ENCODE measurements at regions not wholly inside any gene's neighbourhood (a gene's known extent, or its start where the extent isn't known, plus 50 kb on each side); places are given as distances from the start of the nearest gene placed in this dataset.

DNA sequence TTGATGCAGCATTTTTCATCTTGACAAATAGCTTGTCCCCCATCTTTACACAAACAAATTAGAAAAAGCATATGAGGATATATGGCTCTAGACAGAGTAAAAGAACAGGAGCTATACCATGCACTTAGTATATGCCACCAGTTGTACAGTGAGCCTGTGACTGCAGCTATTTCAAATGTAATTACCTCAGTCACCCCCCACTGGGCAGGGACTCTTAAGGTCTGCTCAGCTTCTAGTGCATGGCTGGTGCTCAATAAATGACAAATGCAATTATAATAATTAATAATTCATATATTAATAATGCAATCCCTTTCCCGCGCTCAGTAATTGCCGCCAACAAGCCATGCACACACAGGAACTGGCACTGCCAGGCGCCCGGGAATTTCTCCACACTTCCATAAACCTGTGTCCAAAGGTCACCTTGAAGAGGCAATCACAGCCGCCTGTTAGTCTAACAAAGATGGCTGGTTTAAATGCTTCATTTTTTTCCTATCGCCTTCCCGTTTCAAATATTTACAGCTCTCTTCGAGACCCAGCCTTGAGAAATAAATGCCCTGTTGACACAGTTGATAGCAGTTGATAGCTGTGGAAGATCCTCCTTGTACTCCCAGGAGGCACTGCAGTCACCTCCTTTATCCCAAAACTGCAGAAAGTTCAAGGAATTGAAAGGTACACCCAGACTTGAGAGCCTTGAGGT, 156.6 kb downstream of the INO80D start:
- TF ChIP-seq, protein P1, sequence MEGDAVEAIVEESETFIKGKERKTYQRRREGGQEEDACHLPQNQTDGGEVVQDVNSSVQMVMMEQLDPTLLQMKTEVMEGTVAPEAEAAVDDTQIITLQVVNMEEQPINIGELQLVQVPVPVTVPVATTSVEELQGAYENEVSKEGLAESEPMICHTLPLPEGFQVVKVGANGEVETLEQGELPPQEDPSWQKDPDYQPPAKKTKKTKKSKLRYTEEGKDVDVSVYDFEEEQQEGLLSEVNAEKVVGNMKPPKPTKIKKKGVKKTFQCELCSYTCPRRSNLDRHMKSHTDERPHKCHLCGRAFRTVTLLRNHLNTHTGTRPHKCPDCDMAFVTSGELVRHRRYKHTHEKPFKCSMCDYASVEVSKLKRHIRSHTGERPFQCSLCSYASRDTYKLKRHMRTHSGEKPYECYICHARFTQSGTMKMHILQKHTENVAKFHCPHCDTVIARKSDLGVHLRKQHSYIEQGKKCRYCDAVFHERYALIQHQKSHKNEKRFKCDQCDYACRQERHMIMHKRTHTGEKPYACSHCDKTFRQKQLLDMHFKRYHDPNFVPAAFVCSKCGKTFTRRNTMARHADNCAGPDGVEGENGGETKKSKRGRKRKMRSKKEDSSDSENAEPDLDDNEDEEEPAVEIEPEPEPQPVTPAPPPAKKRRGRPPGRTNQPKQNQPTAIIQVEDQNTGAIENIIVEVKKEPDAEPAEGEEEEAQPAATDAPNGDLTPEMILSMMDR (IDR thresholded peaks at IDR 0.05), result no peak
- no peak for TF ChIP-seq POLR2A (IDR thresholded peaks at IDR 0.05)
